Endothelial cell of umbilical vein (primary cell): ENCODE measurements at regions not wholly inside any gene's neighbourhood (a gene's known extent, or its start where the extent isn't known, plus 50 kb on each side); places are given as distances from the start of the nearest gene placed in this dataset.

Experiments
- BruUV-seq: library from RNA; stranded (reverse); fragments of 400-500 nt; replicated peaks from 2 replicates; lab custom pipeline; 2021; lab: Mats Ljungman, UMichigan
- CTCF ChIA-PET: fragments of 300-600, 350-600 bp; sonication (Branson Sonifier 250); formaldehyde crosslinking; loops from one replicate; lab custom pipeline; 2021; ENCODE audit warnings: antibody characterized with exemption, inconsistent platforms; lab: Charles Lee
- POLR2A ChIA-PET: fragments of 300-600, 350-600 bp; sonication (Branson Sonifier 250); formaldehyde crosslinking; loops from one replicate; lab custom pipeline; 2021; ENCODE audit warnings: antibody characterized with exemption, inconsistent platforms; lab: Charles Lee
- DNase-seq: peaks from one replicate; pipeline ENCODE4 v3.0.0-alpha.2; 2011; ENCODE audit warnings: low read depth, low spot score
- FAIRE-seq: peaks from 2 replicates; lab custom pipeline; 2011; peaks lifted over from hg19 to GRCh38; lab: Jason Lieb, UNC
- H2AFZ ChIP-seq: 2 replicates; pipeline ENCODE4 v1.6.0; 2012; ENCODE audit warnings: low read depth, low read length, control low read depth, inconsistent platforms
- H3K27ac ChIP-seq: 2 replicates; pipeline ENCODE4 v1.5.1; 2011; ENCODE audit warnings: low read depth, mild to moderate bottlenecking, control low read depth, low read length, moderate library complexity; ENCODE audit not compliant: insufficient read depth
- H3K27me3 ChIP-seq, 2 experiments: 2 replicates each; pipeline versions ENCODE4 v1.6.0 to v1.6.1; 2011; ENCODE audit warnings: low read length in 2 of 2, mixed read lengths in 1 of 2; ENCODE audit not compliant: control insufficient read depth in 2 of 2, insufficient read depth in 2 of 2
- H3K36me3 ChIP-seq, 2 experiments: 2 replicates in 1 of 2; 3 replicates in 1 of 2; pipeline ENCODE4 v1.5.1; 2011; ENCODE audit warnings: low read length in 2 of 2, mild to moderate bottlenecking in 1 of 2, moderate library complexity in 1 of 2; ENCODE audit not compliant: control insufficient read depth in 2 of 2, insufficient read depth in 2 of 2; ENCODE audit errors: extremely low read depth in 1 of 2
- H3K4me1 ChIP-seq: 3 replicates; pipeline ENCODE4 v1.5.1; 2011; ENCODE audit warnings: mild to moderate bottlenecking, low read length; ENCODE audit not compliant: control insufficient read depth, insufficient read depth; ENCODE audit errors: extremely low read depth
- H3K4me2 ChIP-seq: 2 replicates; pipeline ENCODE4 v1.6.1; 2011; ENCODE audit warnings: low read length, control low read depth, mixed read lengths; ENCODE audit not compliant: insufficient read depth
- H3K4me3 ChIP-seq, 3 experiments: fragments of 200-600 bp in 1 of 3; sonication (generic), shearing (Covaris generic) in 1 of 3; replicated peaks in 1 of 3; 2 replicates each; pipeline ENCODE4 v1.5.1; 2011 to 2016; ENCODE audit warnings: control low read depth in 3 of 3, low read length in 3 of 3, mild to moderate bottlenecking in 2 of 3, inconsistent platforms in 1 of 3, low read depth in 1 of 3, moderate library complexity in 1 of 3; ENCODE audit not compliant: insufficient read depth in 1 of 3
- H3K79me2 ChIP-seq: 2 replicates; pipeline ENCODE4 v1.6.0; 2012; ENCODE audit warnings: low read length, inconsistent platforms; ENCODE audit not compliant: control insufficient read depth, insufficient read depth
- H3K9ac ChIP-seq: replicated peaks from 2 replicates; pipeline ENCODE3; 2011; ENCODE audit warnings: low read length, control low read depth; ENCODE audit not compliant: insufficient read depth; ENCODE audit errors: extremely low read depth
- H3K9me1 ChIP-seq: replicated peaks from 3 replicates; pipeline ENCODE4 v1.6.0; 2011; ENCODE audit warnings: mild to moderate bottlenecking, low read length; ENCODE audit not compliant: control insufficient read depth, insufficient read depth; ENCODE audit errors: extremely low read depth
- H3K9me3 ChIP-seq: replicated peaks from 2 replicates; pipeline ENCODE4 v1.5.1; 2012; ENCODE audit warnings: low read length, inconsistent platforms; ENCODE audit not compliant: control insufficient read depth, insufficient read depth
- H4K20me1 ChIP-seq: replicated peaks from 2 replicates; pipeline ENCODE3; 2011; ENCODE audit warnings: mild to moderate bottlenecking, low read length; ENCODE audit not compliant: control insufficient read depth, insufficient read depth; ENCODE audit errors: extremely low read depth
- EZH2 ChIP-seq: IDR thresholded peaks from 2 replicates; pipeline ENCODE4 v1.6.1; 2012; ENCODE audit warnings: borderline replicate concordance, low read depth, mild to moderate bottlenecking, moderate library complexity, low read length, inconsistent platforms; ENCODE audit not compliant: severe bottlenecking
- GATA2 ChIP-seq: IDR thresholded peaks from 2 replicates; pipeline ENCODE4 v1.7.0; 2011; ENCODE audit warnings: low read depth, mild to moderate bottlenecking, moderate library complexity, mixed read lengths, low read length; ENCODE audit not compliant: insufficient read length, insufficient read depth
- MYC ChIP-seq: IDR thresholded peaks from one replicate; pipeline ENCODE4 v1.6.1; 2011; ENCODE audit warnings: mild to moderate bottlenecking, low read depth, low read length
- POLR2A ChIP-seq: IDR thresholded peaks from 2 replicates; pipeline ENCODE4 v1.6.1; 2012; ENCODE audit warnings: low read depth, mild to moderate bottlenecking, control low read depth, low read length
- POLR2AphosphoS5 ChIP-seq: IDR thresholded peaks from 2 replicates; pipeline ENCODE4 v1.6.1; 2012; ENCODE audit warnings: low read depth, mild to moderate bottlenecking, control low read depth, low read length, moderate library complexity; ENCODE audit not compliant: insufficient read depth
- dilution Hi-C: fragments of 300-500 bp; cut with MboI; formaldehyde crosslinking; loops from one replicate; pipeline ENCODE4 v1.15.0; 2019; ENCODE audit warnings: low sequenced_read_pairs; ENCODE audit not compliant: extremely low pct_ligation_motif_present
- intact Hi-C: fragments of 100-400 bp; cut with micrococcal nuclease; formaldehyde crosslinking; loops from one replicate; pipeline ENCODE4 v1.10.0; 2022
- TF ChIP-seq, protein P1 (sequence below): IDR thresholded peaks from 2 replicates; pipeline ENCODE4 v1.6.1; 2011; ENCODE audit not compliant: insufficient read depth, insufficient read length
- TF ChIP-seq, protein P2 (sequence below), 2 donors: IDR thresholded peaks; 1 replicate in 1 of 2; 2 replicates in 1 of 2; pipeline ENCODE4 v1.5.1; 2011; ENCODE audit warnings: low read length in 2 of 2, mild to moderate bottlenecking in 2 of 2, moderate library complexity in 2 of 2, control low read depth in 1 of 2, inconsistent platforms in 1 of 2, low read depth in 1 of 2; ENCODE audit not compliant: insufficient read depth in 1 of 2; ENCODE audit errors: extremely low read depth in 1 of 2

DNA sequence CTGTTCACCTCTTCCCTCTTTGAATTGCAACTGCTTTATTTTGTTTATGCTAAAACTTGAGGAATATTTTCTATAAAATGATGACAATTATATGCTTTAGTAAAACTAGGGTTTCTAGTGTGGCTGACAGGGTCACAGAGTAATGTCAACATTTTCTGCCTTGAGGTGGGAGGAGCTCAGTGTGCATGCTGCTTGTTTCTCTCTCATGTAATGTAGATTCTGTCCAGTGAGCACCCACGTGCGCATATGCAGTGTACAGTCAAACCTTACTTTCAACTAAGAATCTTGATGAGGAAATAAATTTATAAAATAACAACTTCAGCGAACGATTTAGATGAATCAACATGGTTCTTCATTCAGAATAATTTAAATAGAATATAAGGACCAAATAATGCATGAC lies 603.9 kb downstream of the PCDH17 start:
- Histone ChIP-seq H4K20me1 (no peaks in the 10 kb centered on the region), H3K36me3 (no peaks in the 10 kb centered on the region), H3K9me3 (no peaks in the 10 kb centered on the region), H3K9me1 (no peaks in the 10 kb centered on the region), H3K4me1 (no peaks in the 10 kb centered on the region), H3K4me3 (no peak overlapping the region), H3K9ac (no peak overlapping the region), H3K27me3 (no peaks in the 10 kb centered on the region), H3K79me2 (no peaks in the 10 kb centered on the region), H3K27ac (no peak overlapping the region), H2AFZ (no peak overlapping the region), H3K4me2 (no peak overlapping the region)
- TF ChIP-seq EZH2 (no peak), GATA2 (no peak), POLR2A (no peak), POLR2AphosphoS5 (no peak), MYC (no peak)
- TF ChIP-seq, protein P1, sequence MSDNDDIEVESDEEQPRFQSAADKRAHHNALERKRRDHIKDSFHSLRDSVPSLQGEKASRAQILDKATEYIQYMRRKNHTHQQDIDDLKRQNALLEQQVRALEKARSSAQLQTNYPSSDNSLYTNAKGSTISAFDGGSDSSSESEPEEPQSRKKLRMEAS, result no peak
- TF ChIP-seq, protein P2, sequence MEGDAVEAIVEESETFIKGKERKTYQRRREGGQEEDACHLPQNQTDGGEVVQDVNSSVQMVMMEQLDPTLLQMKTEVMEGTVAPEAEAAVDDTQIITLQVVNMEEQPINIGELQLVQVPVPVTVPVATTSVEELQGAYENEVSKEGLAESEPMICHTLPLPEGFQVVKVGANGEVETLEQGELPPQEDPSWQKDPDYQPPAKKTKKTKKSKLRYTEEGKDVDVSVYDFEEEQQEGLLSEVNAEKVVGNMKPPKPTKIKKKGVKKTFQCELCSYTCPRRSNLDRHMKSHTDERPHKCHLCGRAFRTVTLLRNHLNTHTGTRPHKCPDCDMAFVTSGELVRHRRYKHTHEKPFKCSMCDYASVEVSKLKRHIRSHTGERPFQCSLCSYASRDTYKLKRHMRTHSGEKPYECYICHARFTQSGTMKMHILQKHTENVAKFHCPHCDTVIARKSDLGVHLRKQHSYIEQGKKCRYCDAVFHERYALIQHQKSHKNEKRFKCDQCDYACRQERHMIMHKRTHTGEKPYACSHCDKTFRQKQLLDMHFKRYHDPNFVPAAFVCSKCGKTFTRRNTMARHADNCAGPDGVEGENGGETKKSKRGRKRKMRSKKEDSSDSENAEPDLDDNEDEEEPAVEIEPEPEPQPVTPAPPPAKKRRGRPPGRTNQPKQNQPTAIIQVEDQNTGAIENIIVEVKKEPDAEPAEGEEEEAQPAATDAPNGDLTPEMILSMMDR (IDR thresholded peaks at IDR 0.05; ENCODE audit: extremely low read depth in 1 of 2, insufficient read depth in 1 of 2, low read depth in 1 of 2, low read length in 2 of 2), result no peak
- BruUV-seq, result no TSS peak
- DNase-seq (no peak), FAIRE-seq (no peak)
- POLR2A ChIA-PET, result no interaction called here
- dilution Hi-C loops, result no loop called here
- CTCF ChIA-PET, result no interaction called here
- intact Hi-C loops, result no loop called here
